Activated CD4-positive, CD25-positive, alpha-beta regulatory T cell treated with anti-CD3 and anti-CD28 coated beads, Interleukin-2, amount 50 U/mL, for 72 hours (primary cell): ENCODE measurements at regions not wholly inside any gene's neighbourhood (a gene's known extent, or its start where the extent isn't known, plus 50 kb on each side); places are given as distances from the start of the nearest gene placed in this dataset.

ENCODE experiments used
- DNase-seq: peaks from one replicate; pipeline ENCODE4 v3.0.0; 2021

GRCh38 chr4:26260571-26260970, 60.2 kb upstream of the RBPJ start:
- DNase-seq = no peak

- DNase-seq = no peak
These were observed 59.4 kb upstream of the RBPJ start for GRCh38 chr4:26261405-26261804.

DNA sequence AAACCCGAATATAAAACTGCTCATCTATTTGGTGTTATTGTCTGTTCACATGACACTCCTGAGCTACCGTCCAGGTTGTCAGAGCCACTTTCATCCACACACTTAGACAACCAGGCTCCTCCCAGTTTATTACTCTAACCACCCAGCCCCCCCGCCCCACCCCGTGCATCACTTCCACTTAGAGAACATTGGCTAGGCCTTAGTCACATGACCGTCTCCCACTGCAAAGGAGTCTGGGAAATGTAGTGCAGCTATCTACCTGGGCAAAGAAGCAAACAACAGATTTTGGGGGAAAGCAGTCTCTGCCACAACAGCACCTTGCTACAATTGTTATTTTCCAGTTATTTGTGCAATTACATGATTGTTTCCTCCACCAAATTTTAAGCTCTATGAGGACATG, 57.6 kb upstream of the RBPJ start:
- DNase-seq = no peak

DNA sequence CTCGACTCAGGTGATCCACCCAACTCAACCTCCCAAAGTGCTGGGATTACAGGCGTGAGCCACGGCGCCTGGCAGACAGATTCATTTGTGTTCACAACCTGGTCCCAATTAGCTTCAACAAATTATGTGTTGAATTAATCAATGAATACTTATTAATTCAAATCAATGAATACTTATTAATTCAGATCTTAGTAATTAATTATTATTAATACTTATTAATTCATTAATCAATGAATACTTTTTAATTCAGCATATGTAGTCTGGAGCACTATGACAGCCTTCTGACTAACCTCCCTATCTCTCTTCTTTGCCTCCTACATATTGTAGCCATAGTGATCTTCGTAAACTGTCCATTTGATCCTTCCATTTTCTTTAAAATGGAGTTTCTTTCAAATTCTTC, 56.7 kb upstream of the RBPJ start:
- DNase-seq = no peak

DNA sequence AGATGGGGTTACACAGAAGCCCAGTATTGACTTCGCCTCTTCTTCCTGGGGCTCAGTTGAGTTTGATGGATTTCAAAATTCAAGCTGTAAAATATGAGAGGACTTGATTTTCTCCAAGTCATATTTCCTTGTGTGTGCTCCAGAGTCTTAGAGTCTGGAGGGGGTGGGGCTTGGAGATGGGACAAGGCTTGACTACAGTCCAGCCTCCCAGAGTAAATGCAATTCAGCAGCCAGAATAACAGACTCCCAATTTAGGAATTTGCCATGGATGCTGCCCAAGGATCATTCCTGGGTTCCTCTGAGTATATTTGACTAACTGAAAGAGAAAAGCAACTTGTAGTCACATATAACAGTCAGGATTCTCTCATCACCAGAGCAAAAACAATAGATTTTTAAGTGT, 53.7 kb upstream of the RBPJ start:
- DNase-seq = no peak

- no peak for DNase-seq
These were observed 52.6 kb upstream of the RBPJ start for GRCh38 chr4:26268246-26268645.

- no peak for DNase-seq
These were observed 51.8 kb upstream of the RBPJ start for GRCh38 chr4:26269038-26269437.
